KMS-11 (cell line): ENCODE measurements at regions not wholly inside any gene's neighbourhood (a gene's known extent, or its start where the extent isn't known, plus 50 kb on each side); places are given as distances from the start of the nearest gene placed in this dataset.

Source experiments
- H2AFZ ChIP-seq: fragments of 200-600 bp; sonication (generic); 2 replicates; pipeline ENCODE4 v1.6.1; 2016; ENCODE audit warnings: antibody characterized with exemption, mixed run types, low read depth
- H3K27ac ChIP-seq: fragments of 200-600 bp; sonication (generic); 2 replicates; pipeline ENCODE4 v1.6.1; 2016; ENCODE audit warnings: mild to moderate bottlenecking, mixed run types
- H3K27me3 ChIP-seq: fragments of 200-600 bp; sonication (generic); 2 replicates; pipeline ENCODE4 v1.6.1; 2017; ENCODE audit warnings: mild to moderate bottlenecking, low read depth, mixed run types, moderate library complexity; ENCODE audit not compliant: insufficient read depth
- H3K36me3 ChIP-seq: fragments of 200-600 bp; sonication (generic); 2 replicates; pipeline ENCODE4 v1.6.1; 2017; ENCODE audit warnings: mild to moderate bottlenecking, mixed run types; ENCODE audit not compliant: insufficient read depth
- H3K4me1 ChIP-seq: fragments of 200-600 bp; sonication (generic); 2 replicates; pipeline ENCODE4 v1.6.1; 2016; ENCODE audit warnings: mild to moderate bottlenecking, low read depth, mixed run types; ENCODE audit not compliant: poor library complexity, severe bottlenecking
- H3K4me2 ChIP-seq: fragments of 200-600 bp; sonication (generic); 2 replicates; pipeline ENCODE4 v1.7.0; 2016; ENCODE audit warnings: mild to moderate bottlenecking, mixed run types
- H3K4me3 ChIP-seq: fragments of 200-600 bp; sonication (generic); IDR thresholded peaks from 2 replicates; pipeline ENCODE4 v1.6.1; 2017; ENCODE audit warnings: low read depth, low read length, mixed read lengths; ENCODE audit not compliant: insufficient read depth
- H3K79me2 ChIP-seq: fragments of 200-600 bp; sonication (generic); 2 replicates; pipeline ENCODE4 v1.6.1; 2016; ENCODE audit warnings: low read depth, mixed run types; ENCODE audit not compliant: insufficient read depth
- H3K9ac ChIP-seq: fragments of 200-600 bp; sonication (generic); 2 replicates; pipeline ENCODE4 v1.6.1; 2016; ENCODE audit warnings: mild to moderate bottlenecking, mixed run types
- H4K20me1 ChIP-seq: fragments of 200-600 bp; sonication (generic); 2 replicates; pipeline ENCODE4 v1.6.1; 2016; ENCODE audit warnings: mild to moderate bottlenecking, mixed run types; ENCODE audit not compliant: insufficient read depth
- CTCF ChIP-seq: fragments of 200-600 bp; sonication (generic); conservative IDR thresholded peaks from 2 replicates; pipeline ENCODE4 v1.6.1; 2017; ENCODE audit warnings: low read depth, mild to moderate bottlenecking, antibody characterized with exemption, low read length, moderate library complexity, mixed read lengths

DNA sequence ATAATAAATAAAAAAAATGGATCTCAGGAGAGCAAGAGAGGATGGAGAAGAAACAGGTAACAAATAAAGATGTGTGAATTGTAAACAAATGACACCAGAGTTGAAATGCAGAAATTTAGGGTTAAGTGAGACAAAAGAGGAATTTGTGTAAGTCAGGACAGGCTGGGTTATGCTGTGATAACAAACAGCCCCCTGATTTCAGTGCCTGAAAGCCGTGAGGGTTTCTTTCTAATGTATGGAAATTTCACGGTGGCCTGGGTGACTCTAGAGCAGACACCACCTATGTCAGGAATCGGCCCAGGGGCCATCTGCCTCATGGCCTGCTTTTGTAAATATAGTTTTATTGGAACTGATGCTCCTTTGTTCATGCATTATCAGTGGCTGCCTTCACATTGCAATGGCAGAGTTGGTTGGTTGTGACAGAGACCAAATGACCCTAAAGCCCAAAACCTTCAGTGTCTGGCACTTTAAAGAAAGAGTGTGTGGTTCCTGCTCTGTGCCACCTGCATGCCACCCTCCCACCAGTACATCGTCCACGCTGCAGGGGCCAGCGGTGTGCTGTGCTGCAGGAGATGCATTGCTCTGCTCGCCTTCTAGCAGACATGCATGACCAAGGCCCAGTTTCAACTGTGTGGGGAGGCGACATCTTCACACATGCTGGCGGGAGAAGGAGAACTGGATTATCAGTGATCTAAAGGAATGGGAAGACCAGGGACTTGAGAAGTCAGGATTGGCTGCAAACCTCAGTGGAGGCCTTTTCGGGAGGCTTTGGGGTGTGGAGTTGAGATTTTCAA lies 221.2 kb upstream of the APCDD1 start:
- Histone ChIP-seq H4K20me1 (no peaks in the 10 kb centered on the region), H3K4me1 (no peaks in the 10 kb centered on the region), H2AFZ (no peak overlapping the region), H3K27ac (no peak overlapping the region), H3K79me2 (no peaks in the 10 kb centered on the region), H3K9ac (no peak overlapping the region), H3K27me3 (no peaks in the 10 kb centered on the region), H3K4me2 (no peak overlapping the region), H3K36me3 (no peaks in the 10 kb centered on the region), H3K4me3 (no peak overlapping the region)
- no peak for TF ChIP-seq CTCF

DNA sequence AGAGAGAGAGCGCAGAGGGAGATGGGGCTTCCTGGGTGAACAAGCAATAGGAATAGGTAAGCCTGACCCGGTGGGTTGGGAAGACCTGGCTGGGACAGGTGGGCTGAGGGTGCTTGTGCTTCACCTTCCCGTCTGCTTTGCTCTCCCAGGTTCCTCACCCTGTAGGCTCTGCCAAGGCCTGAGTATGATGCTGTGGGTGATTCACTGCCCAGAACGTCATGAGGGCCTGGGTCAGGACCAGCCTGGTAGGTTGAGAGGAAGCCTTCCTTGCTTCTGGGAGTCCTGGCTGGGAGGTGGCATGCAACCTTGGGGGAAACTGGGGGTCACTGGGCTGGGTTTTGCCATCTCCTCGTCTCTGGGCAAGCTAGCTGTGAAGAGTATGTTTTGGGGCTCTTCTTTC lies 220.2 kb upstream of the APCDD1 start:
- H3K36me3 ChIP-seq, result no peaks in the 10 kb centered on the region
- H4K20me1 ChIP-seq, result no peaks in the 10 kb centered on the region
- H3K9ac ChIP-seq, result no peak overlapping the region
- H2AFZ ChIP-seq, result no peak overlapping the region
- no peaks in the 10 kb centered on the region for H3K4me1 ChIP-seq
- no peaks in the 10 kb centered on the region for H3K79me2 ChIP-seq
- H3K27ac ChIP-seq, result no peak overlapping the region
- TF ChIP-seq CTCF, result no peak
- H3K4me2 ChIP-seq, result no peak overlapping the region
- no peaks in the 10 kb centered on the region for H3K27me3 ChIP-seq
- H3K4me3 ChIP-seq, result no peak overlapping the region

DNA sequence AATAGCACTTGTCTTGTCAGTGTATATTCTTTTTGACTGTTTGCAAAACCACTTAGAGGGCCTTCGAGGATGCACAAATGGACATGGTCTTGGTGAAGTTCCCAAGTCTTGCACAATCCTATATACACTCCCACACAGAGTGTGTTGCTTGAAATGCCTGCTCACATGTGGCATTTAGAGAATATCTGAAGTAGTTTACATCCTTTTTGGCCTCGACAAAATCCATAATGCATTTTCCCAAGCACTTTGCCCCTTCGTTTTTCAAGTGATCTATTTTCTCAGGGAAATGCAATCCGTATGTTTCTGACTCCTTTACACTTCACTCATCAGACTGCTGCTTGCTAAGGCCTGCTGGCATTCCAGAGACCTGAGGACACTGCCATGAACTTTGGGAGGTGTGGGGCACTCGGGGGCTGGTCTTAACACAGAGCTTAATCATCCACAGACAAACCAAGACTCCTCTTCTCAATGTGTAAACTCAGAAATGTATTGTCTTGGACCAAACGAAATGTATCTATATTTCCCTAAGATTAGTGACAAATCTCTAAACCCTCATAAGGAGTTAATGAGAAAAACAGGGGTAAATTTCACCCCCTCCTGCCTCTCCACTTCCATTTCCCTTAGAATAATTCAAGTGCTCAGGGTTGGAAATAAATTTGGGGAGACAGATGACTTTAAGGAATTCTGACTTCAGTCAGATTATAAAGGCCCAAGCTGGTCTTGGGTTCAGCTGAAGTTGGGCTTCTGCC lies 219.3 kb upstream of the APCDD1 start:
- no peaks in the 10 kb centered on the region for H3K79me2 ChIP-seq
- H3K27me3 ChIP-seq, result no peaks in the 10 kb centered on the region
- H3K4me2 ChIP-seq, result no peak overlapping the region
- no peak overlapping the region for H3K27ac ChIP-seq
- no peaks in the 10 kb centered on the region for H4K20me1 ChIP-seq
- no peak overlapping the region for H3K4me3 ChIP-seq
- no peaks in the 10 kb centered on the region for H3K4me1 ChIP-seq
- no peak for TF ChIP-seq CTCF
- H3K36me3 ChIP-seq, result no peaks in the 10 kb centered on the region
- H3K9ac ChIP-seq, result no peak overlapping the region
- no peak overlapping the region for H2AFZ ChIP-seq

- Histone ChIP-seq H3K4me2 (no peak overlapping the region), H3K4me1 (no peaks in the 10 kb centered on the region), H2AFZ (no peak overlapping the region), H3K9ac (no peak overlapping the region), H3K4me3 (no peak overlapping the region), H3K27me3 (no peaks in the 10 kb centered on the region), H4K20me1 (no peaks in the 10 kb centered on the region), H3K79me2 (no peaks in the 10 kb centered on the region), H3K27ac (no peak overlapping the region), H3K36me3 (no peaks in the 10 kb centered on the region)
- TF ChIP-seq CTCF, result no peak
Measured at GRCh38 chr18:10235661-10235952, 218.8 kb upstream of the APCDD1 start.
